HG03097 (cell line): ENCODE measurements at regions not wholly inside any gene's neighbourhood (a gene's known extent, or its start where the extent isn't known, plus 50 kb on each side); places are given as distances from the start of the nearest gene placed in this dataset.
"Not testable (repeated sequence)": the region's sequence is repeated elsewhere in the genome, so short reads cannot be mapped to it uniquely, and the experiment has no call there.

Experiments
- ATAC-seq: cut with Tn5 transposase; IDR thresholded peaks from one replicate; pipeline ENCODE4 v1.9.1; 2021; ENCODE audit not compliant: unreplicated experiment, low FRiP score

DNA sequence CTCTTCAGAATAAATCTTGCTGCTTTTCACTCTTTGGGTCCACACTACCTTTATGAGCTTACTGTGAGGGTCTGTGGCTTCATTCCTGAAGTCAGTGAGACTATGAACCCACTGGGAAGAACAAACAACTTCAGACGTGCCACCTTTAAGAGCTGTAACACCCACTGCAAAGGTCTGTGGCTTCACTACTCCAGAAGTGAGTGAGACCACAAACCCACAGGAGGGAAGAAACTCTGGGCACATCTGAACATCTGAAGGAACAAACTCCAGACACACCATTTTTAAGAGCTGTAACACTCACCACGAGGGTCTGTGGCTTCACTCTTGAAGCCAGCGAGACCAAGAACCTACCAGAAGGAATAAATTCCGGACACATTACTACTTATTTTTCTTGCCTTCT, 964.1 kb upstream of the NXPH2 start:
- ATAC-seq, result no peak

- ATAC-seq, result no peak
These were observed 962.3 kb upstream of the NXPH2 start for GRCh38 chr2:139742216-139743172.

GRCh38 chr2:139737659-139738058, 957.5 kb upstream of the NXPH2 start:
- no peak for ATAC-seq

- no peak for ATAC-seq
These were observed 950.0 kb upstream of the NXPH2 start for GRCh38 chr2:139730197-139730596.

- no peak for ATAC-seq
These were observed 941.3 kb upstream of the NXPH2 start for GRCh38 chr2:139721411-139721995.

- no peak for ATAC-seq
These were observed 939.9 kb upstream of the NXPH2 start for GRCh38 chr2:139720056-139720455.

- no peak for ATAC-seq
These were observed 924.4 kb upstream of the NXPH2 start for GRCh38 chr2:139704606-139705005.

DNA sequence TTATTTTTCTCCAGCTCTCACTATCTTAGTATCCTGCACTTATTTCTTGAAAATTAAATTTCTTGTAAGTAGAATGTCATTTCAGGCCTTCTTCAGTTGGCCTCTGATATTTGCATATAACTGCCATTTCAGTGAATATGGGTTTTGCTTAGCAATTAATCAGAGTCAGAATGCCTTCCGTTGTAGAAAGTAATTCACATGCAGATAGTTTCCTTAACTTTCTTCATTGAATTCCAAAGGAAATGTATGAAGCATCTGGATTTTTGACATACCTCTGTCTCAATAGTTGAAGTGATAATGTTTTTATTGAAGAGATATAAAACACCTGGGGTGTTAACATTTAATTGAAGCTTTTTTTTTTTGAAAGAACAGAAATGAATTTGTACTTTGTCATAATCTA, 914.1 kb upstream of the NXPH2 start:
- no peak for ATAC-seq

- no peak for ATAC-seq
These were observed 906.0 kb upstream of the NXPH2 start for GRCh38 chr2:139686205-139686604.

DNA sequence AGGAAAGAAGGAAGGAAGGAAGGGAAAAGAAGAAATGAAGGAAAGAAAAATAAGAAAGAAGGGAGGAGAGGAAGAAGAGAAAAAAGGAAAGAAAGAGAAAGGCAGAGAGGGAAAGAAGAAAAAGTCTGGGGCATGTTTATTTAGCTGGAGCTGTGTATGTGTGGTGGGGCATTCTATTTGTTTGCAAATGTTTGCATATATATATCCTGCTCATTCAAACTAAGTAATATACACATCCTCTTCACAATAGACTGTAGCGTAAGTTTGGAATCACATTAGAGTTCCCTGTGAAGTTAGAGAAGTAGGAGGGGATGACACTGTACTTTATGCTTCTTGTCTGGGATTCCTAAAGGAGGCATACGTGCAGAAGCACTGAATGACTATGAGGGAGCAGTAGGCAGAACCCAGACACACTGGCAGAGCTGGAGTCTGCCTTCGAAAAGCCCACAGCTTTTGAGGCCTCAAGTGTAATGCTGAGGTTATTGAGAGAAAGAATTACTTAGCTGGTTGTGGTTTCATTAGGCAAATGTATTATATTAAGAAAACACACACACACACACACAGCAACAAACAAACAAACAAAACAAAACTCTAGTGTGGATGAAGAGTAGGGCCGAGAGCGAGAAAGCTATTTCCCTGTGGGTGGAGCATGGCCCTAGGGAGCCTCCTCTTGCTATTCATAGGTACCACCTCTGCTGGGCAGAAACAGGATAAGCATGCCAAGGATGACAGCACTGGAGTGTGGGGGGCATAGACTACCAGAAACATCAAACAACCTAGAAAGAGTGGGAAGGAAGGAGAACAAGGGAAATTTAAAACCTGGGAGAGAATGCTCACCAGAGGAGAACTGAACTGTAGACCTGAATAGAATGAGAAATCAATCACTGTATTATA, 905.1 kb upstream of the NXPH2 start:
- no peak for ATAC-seq

- ATAC-seq, result no peak
These were observed 904.2 kb upstream of the NXPH2 start for GRCh38 chr2:139684286-139684860.

DNA sequence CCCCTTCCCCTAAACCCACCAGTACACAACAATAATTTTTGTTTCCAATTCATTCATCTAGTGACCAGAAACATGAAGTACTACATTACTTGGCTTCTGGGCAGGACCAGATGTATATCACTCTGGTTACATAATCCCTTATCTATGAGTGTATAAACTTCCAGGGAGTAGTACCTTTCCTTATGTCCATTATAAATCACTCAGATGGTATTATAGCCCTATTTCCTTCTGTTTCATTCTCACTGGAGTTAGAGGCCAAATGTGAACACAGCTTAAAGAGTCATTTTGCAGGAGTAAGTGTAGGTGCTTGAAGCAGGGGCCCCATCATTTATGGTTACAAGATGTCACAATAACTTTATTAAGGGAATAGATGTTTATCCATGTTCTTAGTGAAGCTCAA, 894.4 kb upstream of the NXPH2 start:
- no peak for ATAC-seq

GRCh38 chr2:139673447-139673846, 893.3 kb upstream of the NXPH2 start:
- ATAC-seq, result not testable (repeated sequence)

DNA sequence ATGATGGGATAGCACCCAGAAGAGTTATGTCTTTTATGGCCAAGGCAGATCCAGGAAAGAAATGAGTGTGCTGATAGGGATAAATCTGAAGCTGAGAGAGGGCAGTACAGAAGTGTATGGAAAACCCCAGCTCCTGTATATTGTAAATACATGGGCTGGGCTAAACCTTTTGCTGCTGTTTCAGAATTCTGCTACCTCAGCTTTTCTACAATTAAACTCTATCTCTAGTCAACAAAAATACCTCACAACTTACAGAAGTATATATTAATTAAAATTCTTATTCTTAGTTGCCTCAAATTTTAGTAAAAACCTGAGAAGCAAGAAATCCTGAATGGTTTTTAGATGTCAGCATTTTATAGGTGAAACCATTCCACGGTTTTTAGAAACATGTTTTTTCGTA, 889.5 kb upstream of the NXPH2 start:
- ATAC-seq, result no peak

GRCh38 chr2:139652385-139652784, 872.2 kb upstream of the NXPH2 start:
- no peak for ATAC-seq

DNA sequence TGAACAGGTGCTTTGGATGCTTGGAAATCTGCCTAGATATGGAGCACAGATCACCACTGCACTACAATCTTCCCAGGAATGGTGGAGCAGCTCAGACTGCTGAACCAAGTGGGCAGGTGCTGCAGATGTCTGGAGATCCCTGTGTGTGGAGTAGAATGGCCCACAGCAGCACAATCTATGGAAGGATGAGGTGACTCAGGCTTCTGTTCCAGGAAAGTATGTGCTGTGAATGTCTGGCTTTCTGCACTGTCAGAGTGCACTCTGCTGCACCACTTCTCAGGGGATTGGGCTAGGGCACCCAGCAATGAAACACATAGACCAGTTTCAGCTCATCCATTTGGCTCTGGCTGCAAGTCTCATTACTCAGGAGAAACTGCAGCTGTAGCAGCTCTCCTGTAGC, 865.4 kb upstream of the NXPH2 start:
- ATAC-seq, result no peak

DNA sequence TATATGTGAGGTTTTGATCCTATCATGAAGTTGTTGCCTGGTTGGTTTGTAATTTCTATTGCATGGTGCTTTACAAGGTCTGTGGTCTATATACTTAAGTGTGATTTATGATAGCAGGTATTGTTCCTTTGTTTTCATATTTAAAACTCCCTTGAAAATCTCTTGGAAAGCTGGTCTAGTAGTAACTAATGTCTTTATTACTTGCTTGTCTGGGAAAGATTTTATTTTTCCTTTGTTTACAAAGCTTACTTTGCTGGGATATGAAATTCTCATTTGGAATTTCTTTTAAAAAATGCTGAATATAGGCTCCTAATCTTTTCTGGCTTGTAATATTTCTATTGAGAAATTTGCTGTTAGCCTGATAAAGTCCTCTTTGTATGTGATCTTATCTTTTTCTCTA, 862.9 kb upstream of the NXPH2 start:
- ATAC-seq, result no peak

- ATAC-seq, result no peak
These were observed 851.8 kb upstream of the NXPH2 start for GRCh38 chr2:139631966-139632365.

- ATAC-seq, result no peak
These were observed 848.7 kb upstream of the NXPH2 start for GRCh38 chr2:139628931-139629330.

- no peak for ATAC-seq
These were observed 845.9 kb upstream of the NXPH2 start for GRCh38 chr2:139626128-139626527.

DNA sequence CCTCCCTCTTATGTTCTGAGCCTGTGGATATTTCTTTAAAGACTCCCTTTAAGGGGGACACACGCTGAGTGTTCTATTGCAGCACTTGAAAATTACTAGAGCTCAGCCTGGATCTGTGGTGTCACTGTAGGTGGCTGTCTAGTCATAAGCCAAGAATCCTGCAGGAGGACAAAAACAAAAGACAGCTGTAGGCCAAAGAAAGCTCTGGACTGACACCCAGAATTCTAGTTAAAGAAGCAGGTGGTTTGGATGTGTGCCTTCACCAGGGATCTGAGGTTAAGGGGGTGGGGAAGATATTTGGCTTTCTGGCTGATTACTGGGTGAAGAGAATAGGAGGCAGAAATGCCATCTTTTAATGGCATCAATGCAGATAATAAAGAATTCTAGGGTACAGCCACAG, 842.5 kb upstream of the NXPH2 start:
- ATAC-seq, result no peak
